Endothelial cell of umbilical vein (primary cell): ENCODE measurements at regions not wholly inside any gene's neighbourhood (a gene's known extent, or its start where the extent isn't known, plus 50 kb on each side); places are given as distances from the start of the nearest gene placed in this dataset.

Source experiments
- BruUV-seq: library from RNA; stranded (reverse); fragments of 400-500 nt; replicated peaks from 2 replicates; lab custom pipeline; 2021; lab: Mats Ljungman, UMichigan
- CTCF ChIA-PET: fragments of 300-600, 350-600 bp; sonication (Branson Sonifier 250); formaldehyde crosslinking; loops from one replicate; lab custom pipeline; 2021; ENCODE audit warnings: antibody characterized with exemption, inconsistent platforms; lab: Charles Lee
- POLR2A ChIA-PET: fragments of 300-600, 350-600 bp; sonication (Branson Sonifier 250); formaldehyde crosslinking; loops from one replicate; lab custom pipeline; 2021; ENCODE audit warnings: antibody characterized with exemption, inconsistent platforms; lab: Charles Lee
- DNase-seq: peaks from one replicate; pipeline ENCODE4 v3.0.0-alpha.2; 2011; ENCODE audit warnings: low read depth, low spot score
- FAIRE-seq: peaks from 2 replicates; lab custom pipeline; 2011; peaks lifted over from hg19 to GRCh38; lab: Jason Lieb, UNC
- H2AFZ ChIP-seq: 2 replicates; pipeline ENCODE4 v1.6.0; 2012; ENCODE audit warnings: low read depth, low read length, control low read depth, inconsistent platforms
- H3K27ac ChIP-seq: 2 replicates; pipeline ENCODE4 v1.5.1; 2011; ENCODE audit warnings: low read depth, mild to moderate bottlenecking, control low read depth, low read length, moderate library complexity; ENCODE audit not compliant: insufficient read depth
- H3K27me3 ChIP-seq, 2 experiments: 2 replicates each; pipeline versions ENCODE4 v1.6.0 to v1.6.1; 2011; ENCODE audit warnings: low read length in 2 of 2, mixed read lengths in 1 of 2; ENCODE audit not compliant: control insufficient read depth in 2 of 2, insufficient read depth in 2 of 2
- H3K36me3 ChIP-seq, 2 experiments: 2 replicates in 1 of 2; 3 replicates in 1 of 2; pipeline ENCODE4 v1.5.1; 2011; ENCODE audit warnings: low read length in 2 of 2, mild to moderate bottlenecking in 1 of 2, moderate library complexity in 1 of 2; ENCODE audit not compliant: control insufficient read depth in 2 of 2, insufficient read depth in 2 of 2; ENCODE audit errors: extremely low read depth in 1 of 2
- H3K4me1 ChIP-seq: 3 replicates; pipeline ENCODE4 v1.5.1; 2011; ENCODE audit warnings: mild to moderate bottlenecking, low read length; ENCODE audit not compliant: control insufficient read depth, insufficient read depth; ENCODE audit errors: extremely low read depth
- H3K4me2 ChIP-seq: 2 replicates; pipeline ENCODE4 v1.6.1; 2011; ENCODE audit warnings: low read length, control low read depth, mixed read lengths; ENCODE audit not compliant: insufficient read depth
- H3K4me3 ChIP-seq, 3 experiments: fragments of 200-600 bp in 1 of 3; sonication (generic), shearing (Covaris generic) in 1 of 3; replicated peaks in 1 of 3; 2 replicates each; pipeline ENCODE4 v1.5.1; 2011 to 2016; ENCODE audit warnings: control low read depth in 3 of 3, low read length in 3 of 3, mild to moderate bottlenecking in 2 of 3, inconsistent platforms in 1 of 3, low read depth in 1 of 3, moderate library complexity in 1 of 3; ENCODE audit not compliant: insufficient read depth in 1 of 3
- H3K79me2 ChIP-seq: 2 replicates; pipeline ENCODE4 v1.6.0; 2012; ENCODE audit warnings: low read length, inconsistent platforms; ENCODE audit not compliant: control insufficient read depth, insufficient read depth
- H3K9ac ChIP-seq: replicated peaks from 2 replicates; pipeline ENCODE3; 2011; ENCODE audit warnings: low read length, control low read depth; ENCODE audit not compliant: insufficient read depth; ENCODE audit errors: extremely low read depth
- H3K9me1 ChIP-seq: replicated peaks from 3 replicates; pipeline ENCODE4 v1.6.0; 2011; ENCODE audit warnings: mild to moderate bottlenecking, low read length; ENCODE audit not compliant: control insufficient read depth, insufficient read depth; ENCODE audit errors: extremely low read depth
- H3K9me3 ChIP-seq: replicated peaks from 2 replicates; pipeline ENCODE4 v1.5.1; 2012; ENCODE audit warnings: low read length, inconsistent platforms; ENCODE audit not compliant: control insufficient read depth, insufficient read depth
- H4K20me1 ChIP-seq: replicated peaks from 2 replicates; pipeline ENCODE3; 2011; ENCODE audit warnings: mild to moderate bottlenecking, low read length; ENCODE audit not compliant: control insufficient read depth, insufficient read depth; ENCODE audit errors: extremely low read depth
- CTCF ChIP-seq, 2 donors: IDR thresholded peaks; 1 replicate in 1 of 2; 2 replicates in 1 of 2; pipeline ENCODE4 v1.5.1; 2011; ENCODE audit warnings: low read length in 2 of 2, mild to moderate bottlenecking in 2 of 2, moderate library complexity in 2 of 2, control low read depth in 1 of 2, inconsistent platforms in 1 of 2, low read depth in 1 of 2; ENCODE audit not compliant: insufficient read depth in 1 of 2; ENCODE audit errors: extremely low read depth in 1 of 2
- EZH2 ChIP-seq: IDR thresholded peaks from 2 replicates; pipeline ENCODE4 v1.6.1; 2012; ENCODE audit warnings: borderline replicate concordance, low read depth, mild to moderate bottlenecking, moderate library complexity, low read length, inconsistent platforms; ENCODE audit not compliant: severe bottlenecking
- FOS ChIP-seq: IDR thresholded peaks from 2 replicates; pipeline ENCODE4 v1.6.1; 2011; ENCODE audit warnings: mild to moderate bottlenecking, low read length, moderate library complexity, borderline replicate concordance; ENCODE audit not compliant: insufficient read depth
- GATA2 ChIP-seq: IDR thresholded peaks from 2 replicates; pipeline ENCODE4 v1.7.0; 2011; ENCODE audit warnings: low read depth, mild to moderate bottlenecking, moderate library complexity, mixed read lengths, low read length; ENCODE audit not compliant: insufficient read length, insufficient read depth
- JUN ChIP-seq: IDR thresholded peaks from 2 replicates; pipeline ENCODE4 v1.6.1; 2011; ENCODE audit warnings: borderline replicate concordance, low read depth; ENCODE audit not compliant: insufficient read length, insufficient read depth
- POLR2A ChIP-seq: IDR thresholded peaks from 2 replicates; pipeline ENCODE4 v1.6.1; 2012; ENCODE audit warnings: low read depth, mild to moderate bottlenecking, control low read depth, low read length
- POLR2AphosphoS5 ChIP-seq: IDR thresholded peaks from 2 replicates; pipeline ENCODE4 v1.6.1; 2012; ENCODE audit warnings: low read depth, mild to moderate bottlenecking, control low read depth, low read length, moderate library complexity; ENCODE audit not compliant: insufficient read depth
- dilution Hi-C: fragments of 300-500 bp; cut with MboI; formaldehyde crosslinking; loops from one replicate; pipeline ENCODE4 v1.15.0; 2019; ENCODE audit warnings: low sequenced_read_pairs; ENCODE audit not compliant: extremely low pct_ligation_motif_present
- intact Hi-C: fragments of 100-400 bp; cut with micrococcal nuclease; formaldehyde crosslinking; loops from one replicate; pipeline ENCODE4 v1.10.0; 2022

DNA sequence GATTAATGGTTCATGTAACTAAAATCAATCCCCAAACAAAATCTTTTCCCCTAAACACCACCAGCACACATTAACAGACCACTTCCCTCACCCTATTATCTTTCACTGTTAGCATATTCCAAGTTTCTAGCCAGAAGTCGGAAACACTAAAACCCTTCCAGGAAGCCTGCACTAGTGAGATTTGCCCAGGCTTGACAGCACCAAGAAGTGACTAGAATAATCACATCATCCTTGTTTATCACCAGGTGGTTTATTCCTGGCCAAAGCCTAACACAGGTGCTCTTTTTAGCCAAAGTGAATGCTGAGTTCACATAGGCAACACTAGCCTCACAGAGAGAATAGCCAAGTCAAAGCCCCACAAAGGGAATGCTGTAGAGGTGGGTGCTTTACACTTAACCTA, 221.2 kb upstream of the HNRNPA3 start:
- no peak overlapping the region for H2AFZ ChIP-seq
- DNase-seq: no peak
- dilution Hi-C loops: no loop called here

More for the DNA sequence above, 221.2 kb upstream of the HNRNPA3 start:
- POLR2A ChIA-PET: no interaction called here
- Histone ChIP-seq H3K4me1 (no peaks in the 10 kb centered on the region), H3K79me2 (no peaks in the 10 kb centered on the region), H3K27me3 (peaks cover 0 to 1% of the 10 kb centered on the region in 2 experiments), H3K4me3 (no peak overlapping the region), H4K20me1 (no peaks in the 10 kb centered on the region), H3K9me1 (no peaks in the 10 kb centered on the region), H3K9ac (no peak overlapping the region), H3K4me2 (no peak overlapping the region), H3K27ac (no peak overlapping the region), H3K9me3 (no peaks in the 10 kb centered on the region), H3K36me3 (no peaks in the 10 kb centered on the region)
- no peak for FAIRE-seq
- intact Hi-C loops: no loop called here
- BruUV-seq: no TSS peak
- TF ChIP-seq GATA2: no peak
- TF ChIP-seq POLR2A: no peak
- TF ChIP-seq EZH2: no peak
- no peak for TF ChIP-seq CTCF (IDR thresholded peaks at IDR 0.05; ENCODE audit: extremely low read depth in 1 of 2, insufficient read depth in 1 of 2, low read depth in 1 of 2, low read length in 2 of 2)
- no peak for TF ChIP-seq JUN
- no peak for TF ChIP-seq FOS
- TF ChIP-seq POLR2AphosphoS5: no peak
- CTCF ChIA-PET: no interaction called here
